OCI-LY1 (cell line): ENCODE measurements at regions not wholly inside any gene's neighbourhood (a gene's known extent, or its start where the extent isn't known, plus 50 kb on each side); places are given as distances from the start of the nearest gene placed in this dataset.

Experiments used
- EZH2 ChIP-seq: fragments of 200-600 bp; sonication (generic), shearing (Covaris generic); IDR thresholded peaks from 2 replicates; pipeline ENCODE4 v1.8.0; 2017; ENCODE audit warnings: borderline replicate concordance, mixed run types, mild to moderate bottlenecking, antibody characterized with exemption, low read length, moderate library complexity, mixed read lengths
- TF ChIP-seq, protein P1 (sequence below): fragments of 200-600 bp; sonication (generic), shearing (Covaris generic); IDR thresholded peaks from 2 replicates; pipeline ENCODE4 v1.5.1; 2017; ENCODE audit warnings: mild to moderate bottlenecking, antibody characterized with exemption, low read length, moderate library complexity, mixed read lengths

DNA sequence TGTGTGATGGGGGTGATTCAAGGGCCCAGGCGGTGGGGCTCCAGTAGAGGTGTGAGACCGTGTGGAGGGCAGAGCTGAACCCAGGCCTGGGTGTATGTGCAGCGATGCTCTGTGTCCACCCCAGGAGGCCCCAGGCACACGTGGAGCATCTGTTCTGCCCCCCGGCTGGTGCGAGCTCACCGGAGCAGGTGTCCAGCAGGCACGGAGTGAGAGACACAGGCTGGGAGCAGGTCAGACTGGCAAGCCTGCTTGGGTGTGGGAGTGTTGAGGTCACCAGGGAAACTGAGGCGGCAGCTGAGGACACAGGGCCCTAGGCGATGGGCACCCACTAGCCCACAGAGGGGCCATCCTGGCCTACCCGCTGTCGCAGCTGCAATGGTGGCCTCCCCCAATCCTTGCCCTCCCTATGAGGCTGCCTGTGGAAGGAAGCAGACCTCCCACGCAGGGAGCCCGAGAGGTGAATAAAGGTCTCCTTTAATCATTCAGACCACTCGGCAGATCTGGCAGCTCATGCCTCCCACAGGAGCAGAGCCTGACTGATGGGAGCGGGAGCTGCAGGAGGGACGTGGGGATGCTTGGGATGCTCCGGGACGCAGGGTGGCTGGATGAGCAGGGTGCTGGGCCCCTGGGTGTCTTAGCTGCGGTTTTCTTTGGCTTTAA lies 1165.1 kb downstream of the BRD1 start:
- TF ChIP-seq, protein P1, sequence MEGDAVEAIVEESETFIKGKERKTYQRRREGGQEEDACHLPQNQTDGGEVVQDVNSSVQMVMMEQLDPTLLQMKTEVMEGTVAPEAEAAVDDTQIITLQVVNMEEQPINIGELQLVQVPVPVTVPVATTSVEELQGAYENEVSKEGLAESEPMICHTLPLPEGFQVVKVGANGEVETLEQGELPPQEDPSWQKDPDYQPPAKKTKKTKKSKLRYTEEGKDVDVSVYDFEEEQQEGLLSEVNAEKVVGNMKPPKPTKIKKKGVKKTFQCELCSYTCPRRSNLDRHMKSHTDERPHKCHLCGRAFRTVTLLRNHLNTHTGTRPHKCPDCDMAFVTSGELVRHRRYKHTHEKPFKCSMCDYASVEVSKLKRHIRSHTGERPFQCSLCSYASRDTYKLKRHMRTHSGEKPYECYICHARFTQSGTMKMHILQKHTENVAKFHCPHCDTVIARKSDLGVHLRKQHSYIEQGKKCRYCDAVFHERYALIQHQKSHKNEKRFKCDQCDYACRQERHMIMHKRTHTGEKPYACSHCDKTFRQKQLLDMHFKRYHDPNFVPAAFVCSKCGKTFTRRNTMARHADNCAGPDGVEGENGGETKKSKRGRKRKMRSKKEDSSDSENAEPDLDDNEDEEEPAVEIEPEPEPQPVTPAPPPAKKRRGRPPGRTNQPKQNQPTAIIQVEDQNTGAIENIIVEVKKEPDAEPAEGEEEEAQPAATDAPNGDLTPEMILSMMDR = no peak
- TF ChIP-seq EZH2 = no peak
